Effector memory CD8-positive, alpha-beta T cell (primary cell): ENCODE measurements at regions not wholly inside any gene's neighbourhood (a gene's known extent, or its start where the extent isn't known, plus 50 kb on each side); places are given as distances from the start of the nearest gene placed in this dataset.

ENCODE experiments used
- ATAC-seq: fragments of 150-1000 bp; cut with Tn5 transposase; replicated peaks from 2 replicates; pipeline ENCODE4 v1.10.0; 2021; ENCODE audit warnings: mild to moderate bottlenecking, moderate library complexity
- DNase-seq, 3 experiments: peaks; one replicate each; pipeline ENCODE4 v3.0.0; 2021
- H3K27ac Mint-ChIP-seq, 2 donors: one replicate each; pipeline ENCODE4 v1.8.0; 2022; ENCODE audit warnings: mild to moderate bottlenecking in 2 of 2, mixed read lengths in 2 of 2, moderate library complexity in 2 of 2
- H3K27me3 Mint-ChIP-seq, 2 donors: one replicate each; pipeline ENCODE4 v1.8.0; 2022; ENCODE audit warnings: mixed read lengths in 2 of 2
- H3K36me3 Mint-ChIP-seq: one replicate; pipeline ENCODE4 v1.8.0; 2022; ENCODE audit warnings: mild to moderate bottlenecking, moderate library complexity, mixed read lengths; ENCODE audit not compliant: insufficient read depth
- H3K4me1 Mint-ChIP-seq, 2 donors: one replicate each; pipeline ENCODE4 v1.8.0; 2022; ENCODE audit warnings: low read depth in 2 of 2, mixed read lengths in 2 of 2
- H3K4me3 Mint-ChIP-seq, 2 donors: one replicate each; pipeline ENCODE4 v1.8.0; 2022; ENCODE audit warnings: mild to moderate bottlenecking in 2 of 2, mixed read lengths in 2 of 2, moderate library complexity in 2 of 2
- H3K9me3 Mint-ChIP-seq, 2 donors: one replicate each; pipeline ENCODE4 v1.8.0; 2022; ENCODE audit warnings: mixed read lengths in 2 of 2

DNA sequence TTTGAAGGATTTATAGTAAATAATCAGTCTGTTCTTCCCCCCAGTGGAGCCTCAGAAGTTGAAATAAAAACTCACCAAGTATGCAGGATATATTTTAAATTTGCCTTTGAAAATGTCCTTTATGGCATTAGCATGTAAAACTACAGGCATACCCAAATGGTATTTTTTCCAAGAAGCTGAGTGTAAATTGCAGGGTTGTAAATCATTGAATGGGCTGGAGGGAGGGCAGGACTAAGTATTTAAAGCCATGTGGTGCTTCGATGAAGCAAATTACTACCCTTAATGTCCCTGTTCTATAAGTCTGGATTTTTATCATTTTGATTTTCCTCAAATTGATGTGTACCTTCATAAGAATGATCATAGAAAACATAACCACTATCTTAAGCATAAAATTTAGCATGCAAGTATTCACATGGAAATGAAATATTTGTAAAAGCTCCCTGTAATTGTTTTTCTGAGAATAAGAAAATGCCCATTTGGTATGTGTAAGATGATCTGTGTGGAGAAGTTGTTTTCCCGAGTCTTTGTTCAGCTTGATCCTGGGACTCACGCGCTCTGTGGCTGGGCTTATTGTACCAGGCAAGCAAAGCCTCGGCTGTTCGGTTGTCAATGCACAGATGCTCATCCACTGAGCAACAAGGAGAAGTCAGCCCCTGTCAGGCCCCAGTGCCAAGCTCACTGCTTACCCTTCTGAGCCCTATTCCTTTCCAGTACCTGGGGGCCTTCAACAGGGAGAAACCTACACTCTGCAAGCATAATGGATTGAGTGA, 66.7 kb downstream of the CD164 start:
- Mint-ChIP-seq H3K36me3 (no peaks in the 10 kb centered on the region), H3K4me1 (peaks cover 0 to 5% of the 10 kb centered on the region in 2 donors), H3K9me3 (no peaks in the 10 kb centered on the region), H3K4me3 (no peak overlapping the region), H3K27me3 (peaks cover 12 to 19% of the 10 kb centered on the region in 2 donors), H3K27ac (no peak overlapping the region)
- DNase-seq (no peak), ATAC-seq (no peak)

GRCh38 chr6:109314313-109314712, 68.0 kb downstream of the CD164 start:
- peaks cover 0 to 5% of the 10 kb centered on the region in 2 donors for H3K4me1 Mint-ChIP-seq

GRCh38 chr6:109313139-109313538, 69.1 kb downstream of the CD164 start:
- H3K27ac Mint-ChIP-seq, result no peak overlapping the region
- no peak overlapping the region for H3K4me3 Mint-ChIP-seq
- no peaks in the 10 kb centered on the region for H3K9me3 Mint-ChIP-seq
- H3K4me1 Mint-ChIP-seq, result no peaks in the 10 kb centered on the region
- H3K36me3 Mint-ChIP-seq, result no peaks in the 10 kb centered on the region
- H3K27me3 Mint-ChIP-seq, result peaks cover 5 to 19% of the 10 kb centered on the region in 2 donors
- ATAC-seq, result no peak
- DNase-seq, result no peak

More at GRCh38 chr6:109314313-109314712, 68.0 kb downstream of the CD164 start:
- Mint-ChIP-seq H3K9me3 (no peaks in the 10 kb centered on the region), H3K27me3 (peaks cover 12 to 19% of the 10 kb centered on the region in 2 donors), H3K4me3 (no peak overlapping the region), H3K36me3 (no peaks in the 10 kb centered on the region), H3K27ac (no peak overlapping the region)
- DNase-seq (no peak), ATAC-seq (no peak)

GRCh38 chr6:109311471-109311870, 70.8 kb downstream of the CD164 start:
- no peak overlapping the region for H3K4me3 Mint-ChIP-seq
- no peak for ATAC-seq

DNA sequence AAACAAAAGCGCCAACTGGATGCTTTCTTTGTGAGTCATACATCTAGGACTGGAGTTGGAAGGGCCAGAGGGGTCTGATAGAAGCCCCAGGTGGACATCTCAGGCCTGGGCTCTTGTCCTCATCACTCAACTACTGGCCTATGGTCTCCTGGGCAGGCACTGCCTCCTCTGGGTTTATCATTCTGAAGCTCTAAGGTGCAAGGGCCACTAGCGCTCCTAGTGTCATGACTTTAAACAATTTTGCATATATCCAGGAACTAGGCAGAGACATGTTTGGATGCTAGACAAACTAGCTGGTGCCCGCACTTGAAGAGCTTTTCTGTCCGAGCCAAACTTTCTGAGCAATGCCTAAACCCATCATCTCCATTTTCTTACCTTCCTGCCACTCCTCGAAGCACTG, 72.3 kb downstream of the CD164 start:
- no peaks in the 10 kb centered on the region for H3K4me1 Mint-ChIP-seq
- no peak overlapping the region for H3K4me3 Mint-ChIP-seq
- H3K27ac Mint-ChIP-seq, result no peak overlapping the region
- H3K36me3 Mint-ChIP-seq, result no peaks in the 10 kb centered on the region
- peaks cover 5 to 13% of the 10 kb centered on the region in 2 donors for H3K27me3 Mint-ChIP-seq
- H3K9me3 Mint-ChIP-seq, result no peaks in the 10 kb centered on the region
- DNase-seq (no peak), ATAC-seq (no peak)

More at GRCh38 chr6:109311471-109311870, 70.8 kb downstream of the CD164 start:
- Mint-ChIP-seq H3K27ac (no peak overlapping the region), H3K27me3 (peaks cover 5 to 19% of the 10 kb centered on the region in 2 donors), H3K36me3 (no peaks in the 10 kb centered on the region), H3K9me3 (no peaks in the 10 kb centered on the region), H3K4me1 (no peaks in the 10 kb centered on the region)
- DNase-seq, result no peak

GRCh38 chr6:109308018-109308492, 74.2 kb downstream of the CD164 start:
- Mint-ChIP-seq H3K27ac (no peak overlapping the region), H3K9me3 (no peaks in the 10 kb centered on the region), H3K27me3 (peaks cover 3 to 5% of the 10 kb centered on the region in 2 donors), H3K4me3 (no peak overlapping the region), H3K4me1 (no peaks in the 10 kb centered on the region), H3K36me3 (no peaks in the 10 kb centered on the region)
- ATAC-seq (peak; percentile 47), DNase-seq (no peak)

DNA sequence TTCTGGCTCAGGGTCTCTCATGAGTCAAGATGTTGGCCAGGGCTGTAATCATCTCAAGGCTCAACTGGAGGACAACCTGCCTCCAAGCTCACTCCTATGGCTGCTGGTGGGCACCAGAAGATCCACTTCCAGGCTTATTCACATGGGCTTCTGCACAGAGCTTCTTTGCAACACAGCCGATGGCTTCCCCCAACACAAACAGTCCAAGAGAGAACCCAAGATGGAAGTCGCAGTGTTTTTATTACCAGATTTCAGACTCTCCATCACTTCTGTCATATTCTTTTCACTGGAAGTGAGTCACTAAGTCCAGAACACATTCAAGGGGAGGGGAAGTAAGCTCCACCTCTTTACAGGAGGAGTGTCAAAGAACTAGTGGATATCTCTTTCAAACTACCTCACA, 75.5 kb downstream of the CD164 start:
- H3K4me3 Mint-ChIP-seq, result no peak overlapping the region
- H3K27ac Mint-ChIP-seq, result no peak overlapping the region
- no peaks in the 10 kb centered on the region for H3K4me1 Mint-ChIP-seq
- H3K27me3 Mint-ChIP-seq, result peaks cover 4 to 5% of the 10 kb centered on the region in 2 donors
- DNase-seq (no peak), ATAC-seq (no peak)
- H3K36me3 Mint-ChIP-seq, result no peaks in the 10 kb centered on the region
- no peaks in the 10 kb centered on the region for H3K9me3 Mint-ChIP-seq

- H3K27ac Mint-ChIP-seq, result peak overlapping the region in 1 of 2 donors; percentile 7
- peaks cover under 1 to 15% of the 10 kb centered on the region in 2 donors for H3K27me3 Mint-ChIP-seq
- no peak for ATAC-seq
- no peak for DNase-seq
- H3K9me3 Mint-ChIP-seq, result no peaks in the 10 kb centered on the region
- H3K36me3 Mint-ChIP-seq, result no peaks in the 10 kb centered on the region
- no peak overlapping the region for H3K4me3 Mint-ChIP-seq
- no peaks in the 10 kb centered on the region for H3K4me1 Mint-ChIP-seq
Measured at GRCh38 chr6:109305028-109305427, 77.2 kb downstream of the CD164 start.

GRCh38 chr6:109304284-109305015, 77.8 kb downstream of the CD164 start:
- Mint-ChIP-seq H3K4me3 (no peak overlapping the region), H3K4me1 (no peaks in the 10 kb centered on the region), H3K9me3 (no peaks in the 10 kb centered on the region), H3K27me3 (peaks cover 0 to 15% of the 10 kb centered on the region in 2 donors), H3K27ac (peak overlapping the region; percentile 7 to 41), H3K36me3 (no peaks in the 10 kb centered on the region)
- DNase-seq (no peak), ATAC-seq (no peak)

GRCh38 chr6:109303640-109304283, 78.5 kb downstream of the CD164 start:
- Mint-ChIP-seq H3K4me1 (no peaks in the 10 kb centered on the region), H3K4me3 (no peak overlapping the region)
- DNase-seq, result no peak

GRCh38 chr6:109303164-109303563, 79.1 kb downstream of the CD164 start:
- peaks cover 0 to 23% of the 10 kb centered on the region in 2 donors for H3K27me3 Mint-ChIP-seq
- no peak for ATAC-seq
- no peaks in the 10 kb centered on the region for H3K4me1 Mint-ChIP-seq
- no peaks in the 10 kb centered on the region for H3K36me3 Mint-ChIP-seq
- no peak overlapping the region for H3K4me3 Mint-ChIP-seq
- DNase-seq, result no peak
- H3K27ac Mint-ChIP-seq, result no peak overlapping the region
- no peaks in the 10 kb centered on the region for H3K9me3 Mint-ChIP-seq

More at GRCh38 chr6:109303640-109304283, 78.5 kb downstream of the CD164 start:
- Mint-ChIP-seq H3K27me3 (peaks cover 0 to 17% of the 10 kb centered on the region in 2 donors), H3K9me3 (no peaks in the 10 kb centered on the region), H3K27ac (peak overlapping the region in 1 of 2 donors; percentile 41), H3K36me3 (no peaks in the 10 kb centered on the region)
- no peak for ATAC-seq

GRCh38 chr6:109302176-109302575, 80.1 kb downstream of the CD164 start:
- no peak for ATAC-seq

GRCh38 chr6:109301418-109301817, 80.8 kb downstream of the CD164 start:
- no peaks in the 10 kb centered on the region for H3K4me1 Mint-ChIP-seq
- no peaks in the 10 kb centered on the region for H3K9me3 Mint-ChIP-seq
- no peak overlapping the region for H3K27ac Mint-ChIP-seq
- H3K27me3 Mint-ChIP-seq, result peaks cover 0 to 29% of the 10 kb centered on the region in 2 donors
- ATAC-seq, result no peak
- DNase-seq, result no peak
- no peak overlapping the region for H3K4me3 Mint-ChIP-seq
- H3K36me3 Mint-ChIP-seq, result no peaks in the 10 kb centered on the region

More at GRCh38 chr6:109302176-109302575, 80.1 kb downstream of the CD164 start:
- Mint-ChIP-seq H3K4me1 (no peaks in the 10 kb centered on the region), H3K4me3 (no peak overlapping the region), H3K36me3 (no peaks in the 10 kb centered on the region), H3K27me3 (peaks cover 0 to 29% of the 10 kb centered on the region in 2 donors), H3K27ac (no peak overlapping the region), H3K9me3 (no peaks in the 10 kb centered on the region)
- no peak for DNase-seq
